HCT116 (cell line): ENCODE measurements at regions not wholly inside any gene's neighbourhood (a gene's known extent, or its start where the extent isn't known, plus 50 kb on each side); places are given as distances from the start of the nearest gene placed in this dataset.

Experiments used
- ATAC-seq: fragments of 200-7000 bp; cut with Tn5 transposase; 2 replicates; pipeline ENCODE4 v1.9.1; 2020; ENCODE audit warnings: mild to moderate bottlenecking, moderate library complexity
- BruUV-seq: library from RNA; stranded (reverse); fragments of 400-500 nt; replicated peaks from 2 replicates; lab custom pipeline; 2021; lab: Mats Ljungman, UMichigan
- CTCF ChIA-PET: fragments of 300-600 bp; sonication (Branson Sonifier 250); formaldehyde crosslinking; loops from one replicate; lab custom pipeline; 2021; ENCODE audit warnings: antibody characterized with exemption; lab: Charles Lee
- POLR2A ChIA-PET: fragments of 300-600, 350-600 bp; sonication (Branson Sonifier 250); formaldehyde crosslinking; loops from one replicate; lab custom pipeline; 2021; ENCODE audit warnings: antibody characterized with exemption; lab: Charles Lee
- RAD21 ChIA-PET, 2 experiments: fragments of 300-600 bp; sonication (Branson Sonifier 250); formaldehyde crosslinking; loops; one replicate each; lab custom pipeline; 2023; ENCODE audit warnings: low total read pairs in 2 of 2; ENCODE audit not compliant: uncharacterized antibody in 2 of 2, unreplicated experiment in 2 of 2, low non-redundant PET in 1 of 2; lab: Charles Lee
- DNase-seq: peaks from one replicate; pipeline ENCODE4 v3.0.0-alpha.2; 2010; ENCODE audit warnings: low read depth, low spot score
- H2AFZ ChIP-seq: fragments of 200-600 bp; shearing (Covaris generic), sonication (generic); 2 replicates; pipeline ENCODE4 v1.6.1; 2017; ENCODE audit warnings: low read depth, mixed run types, mixed read lengths, antibody characterized with exemption, low read length; ENCODE audit not compliant: poor library complexity, severe bottlenecking
- H3K27ac ChIP-seq: 2 replicates; pipeline ENCODE4 v1.5.1; 2012; ENCODE audit warnings: low read depth, low read length
- H3K27me3 ChIP-seq: fragments of 200-600 bp; sonication (generic); 2 replicates; pipeline ENCODE4 v1.6.1; 2016; ENCODE audit warnings: mixed run types, low read length, mixed read lengths; ENCODE audit not compliant: insufficient read depth
- H3K36me3 ChIP-seq, 2 experiments: fragments of 200-500 bp in 1 of 2; fragments of 200-600 bp in 1 of 2; sonication (Bioruptor generic) in 1 of 2; sonication (generic) in 1 of 2; 2 replicates each; pipeline versions ENCODE4 v1.5.1 to v1.6.1; 2014 to 2016; ENCODE audit warnings: low read length in 2 of 2, inconsistent platforms in 1 of 2, mixed read lengths in 1 of 2, mixed run types in 1 of 2; ENCODE audit not compliant: insufficient read depth in 2 of 2, control insufficient read depth in 1 of 2
- H3K4me1 ChIP-seq, 2 experiments: fragments of 200-600 bp in 1 of 2; sonication (generic) in 1 of 2; 2 replicates each; pipeline versions ENCODE4 v1.5.1 to v1.6.1; 2012 to 2017; ENCODE audit warnings: low read length in 2 of 2, inconsistent platforms in 1 of 2, mild to moderate bottlenecking in 1 of 2, mixed read lengths in 1 of 2, mixed run types in 1 of 2, moderate library complexity in 1 of 2; ENCODE audit not compliant: insufficient read depth in 2 of 2, control insufficient read depth in 1 of 2
- H3K4me2 ChIP-seq: fragments of 200-600 bp; sonication (generic); 2 replicates; pipeline ENCODE4 v1.6.1; 2017; ENCODE audit warnings: mixed run types, low read length, mixed read lengths
- H3K4me3 ChIP-seq, 2 experiments: fragments of 200-600 bp in 1 of 2; sonication (generic) in 1 of 2; replicated peaks in 1 of 2; 2 replicates each; pipeline ENCODE4 v1.5.1; 2011 to 2016; ENCODE audit warnings: low read length in 2 of 2, control low read depth in 1 of 2, low read depth in 1 of 2, mild to moderate bottlenecking in 1 of 2, mixed read lengths in 1 of 2, mixed run types in 1 of 2
- H3K79me2 ChIP-seq: fragments of 200-600 bp; sonication (generic); 2 replicates; pipeline ENCODE4 v1.6.1; 2017; ENCODE audit warnings: mild to moderate bottlenecking, mixed run types, low read length, moderate library complexity, mixed read lengths; ENCODE audit not compliant: insufficient read depth
- H3K9ac ChIP-seq: fragments of 200-600 bp; sonication (generic); 2 replicates; pipeline ENCODE4 v1.6.1; 2016; ENCODE audit warnings: low read length, mixed read lengths
- H3K9me2 ChIP-seq: fragments of 200-600 bp; sonication (generic), shearing (Covaris generic); 2 replicates; pipeline ENCODE4 v1.6.1; 2017; ENCODE audit warnings: mixed run types, mild to moderate bottlenecking, moderate library complexity; ENCODE audit not compliant: insufficient read depth
- H3K9me3 ChIP-seq, 2 experiments: fragments of 200-500 bp in 1 of 2; fragments of 200-600 bp in 1 of 2; sonication (Bioruptor generic) in 1 of 2; sonication (generic) in 1 of 2; 2 replicates each; pipeline ENCODE4 v1.6.1; 2014 to 2017; ENCODE audit warnings: low read length in 2 of 2, mixed read lengths in 2 of 2, inconsistent platforms in 1 of 2, low read depth in 1 of 2, mild to moderate bottlenecking in 1 of 2, mixed run types in 1 of 2, moderate library complexity in 1 of 2; ENCODE audit not compliant: control insufficient read depth in 1 of 2, insufficient read depth in 1 of 2
- H4K20me1 ChIP-seq: fragments of 200-600 bp; sonication (generic), shearing (Covaris generic); 2 replicates; pipeline ENCODE4 v1.6.1; 2017; ENCODE audit warnings: mixed run types, mild to moderate bottlenecking, moderate library complexity; ENCODE audit not compliant: insufficient read depth
- ATF3 ChIP-seq: IDR thresholded peaks from 2 replicates; pipeline ENCODE4 v1.6.1; 2012
- CBX3 ChIP-seq: IDR thresholded peaks from 2 replicates; pipeline ENCODE4 v1.6.1; 2012; ENCODE audit warnings: low read depth
- CEBPB ChIP-seq: IDR thresholded peaks from 2 replicates; pipeline ENCODE4 v1.6.1; 2012; ENCODE audit warnings: low read depth
- CTCF ChIP-seq, 3 experiments: fragments of 200-600 bp in 1 of 3; sonication (generic) in 1 of 3; IDR thresholded peaks in 2 of 3; conservative IDR thresholded peaks in 1 of 3; 2 replicates each; pipeline ENCODE4 v1.5.1; 2012 to 2017; ENCODE audit warnings: low read depth in 2 of 3, low read length in 2 of 3, antibody characterized with exemption in 1 of 3, borderline replicate concordance in 1 of 3, control low read depth in 1 of 3, mild to moderate bottlenecking in 1 of 3, mixed read lengths in 1 of 3, mixed run types in 1 of 3, moderate library complexity in 1 of 3; ENCODE audit not compliant: insufficient read depth in 1 of 3
- EGR1 ChIP-seq: IDR thresholded peaks from 2 replicates; pipeline ENCODE4 v1.6.1; 2012; ENCODE audit warnings: low read depth
- ELF1 ChIP-seq: IDR thresholded peaks from 2 replicates; pipeline ENCODE4 v1.6.1; 2012; ENCODE audit warnings: low read depth, borderline replicate concordance
- EZH2 ChIP-seq: fragments of 200-600 bp; sonication (generic); IDR thresholded peaks from 2 replicates; pipeline ENCODE4 v1.6.1; 2017; ENCODE audit warnings: antibody characterized with exemption, mixed run types
- EZH2phosphoT487 ChIP-seq: fragments of 200-600 bp; IDR thresholded peaks from 2 replicates; pipeline ENCODE4 v1.6.1; 2018; ENCODE audit warnings: antibody characterized with exemption, borderline replicate concordance
- FOSL1 ChIP-seq: IDR thresholded peaks from 2 replicates; pipeline ENCODE4 v1.6.1; 2012; ENCODE audit warnings: low read depth
- JUND ChIP-seq: IDR thresholded peaks from 2 replicates; pipeline ENCODE4 v1.6.1; 2012
- MAX ChIP-seq: IDR thresholded peaks from 2 replicates; pipeline ENCODE4 v1.6.1; 2012
- POLR2A ChIP-seq: IDR thresholded peaks from 2 replicates; pipeline ENCODE4 v1.7.0; 2011; ENCODE audit warnings: borderline replicate concordance; ENCODE audit not compliant: insufficient read depth, insufficient read length; ENCODE audit errors: extremely low read depth
- POLR2AphosphoS5 ChIP-seq: IDR thresholded peaks from 2 replicates; pipeline ENCODE4 v1.6.1; 2011; ENCODE audit warnings: mild to moderate bottlenecking, low read depth, low read length, moderate library complexity
- RAD21 ChIP-seq: IDR thresholded peaks from 2 replicates; pipeline ENCODE4 v1.6.1; 2012; ENCODE audit warnings: low read depth, mild to moderate bottlenecking
- REST ChIP-seq: IDR thresholded peaks from 2 replicates; pipeline ENCODE4 v1.6.1; 2012; ENCODE audit warnings: low read depth
- SIN3A ChIP-seq: IDR thresholded peaks from 2 replicates; pipeline ENCODE4 v1.6.1; 2012; ENCODE audit warnings: low read depth
- SP1 ChIP-seq: IDR thresholded peaks from 2 replicates; pipeline ENCODE4 v1.6.1; 2012; ENCODE audit warnings: low read depth
- SRF ChIP-seq: IDR thresholded peaks from 2 replicates; pipeline ENCODE4 v1.6.1; 2012; ENCODE audit warnings: low read depth
- ZBTB33 ChIP-seq: IDR thresholded peaks from 2 replicates; pipeline ENCODE4 v1.6.1; 2011; ENCODE audit warnings: mild to moderate bottlenecking, low read length, moderate library complexity; ENCODE audit not compliant: insufficient replicate concordance; ENCODE audit errors: extremely low read depth
- ZNF274 ChIP-seq: fragments of 200-500 bp; sonication (Bioruptor generic); IDR thresholded peaks from 2 replicates; pipeline ENCODE4 v1.6.1; 2014; ENCODE audit warnings: mild to moderate bottlenecking, low read depth, low read length, inconsistent platforms
- intact Hi-C: fragments of 100-400 bp; cut with micrococcal nuclease; formaldehyde crosslinking; loops from 2 replicates; pipeline ENCODE4 v1.10.0; 2022

GRCh38 chr5:60379907-60380306 lies 320.1 kb downstream of the DEPDC1B start:
- peaks cover 16% of the 10 kb centered on the region; the same call in 1 of the 2 replicates for H3K27me3 ChIP-seq
- TF ChIP-seq SP1: no peak
- no peak for TF ChIP-seq EGR1
- no peak for TF ChIP-seq REST
- TF ChIP-seq CEBPB: no peak
- TF ChIP-seq FOSL1: no peak
- TF ChIP-seq ZBTB33: no peak
- no peak for TF ChIP-seq CTCF (IDR thresholded peaks at IDR 0.05 in 2 of 3, conservative IDR thresholded peaks at IDR 0.05 in 1 of 3; ENCODE audit: borderline replicate concordance in 1 of 3, insufficient read depth in 1 of 3, low read depth in 2 of 3, low read length in 2 of 3)
- no peak for TF ChIP-seq MAX
- no peak for TF ChIP-seq POLR2A
- TF ChIP-seq RAD21: no peak
- TF ChIP-seq ELF1: no peak
- no peak for TF ChIP-seq ZNF274
- TF ChIP-seq SIN3A: no peak
- no peak for TF ChIP-seq SRF
- TF ChIP-seq EZH2phosphoT487: no peak
- no peak for TF ChIP-seq EZH2
- no peak for TF ChIP-seq CBX3
- TF ChIP-seq POLR2AphosphoS5: no peak
- no peak for TF ChIP-seq JUND
- TF ChIP-seq ATF3: no peak
- POLR2A ChIA-PET: no interaction called here
- no peaks in the 10 kb centered on the region for H3K79me2 ChIP-seq
- CTCF ChIA-PET: no interaction called here
- H3K4me3 ChIP-seq: no peak overlapping the region
- ATAC-seq: no peak
- no peak overlapping the region for H3K4me2 ChIP-seq
- H3K9ac ChIP-seq: no peak overlapping the region
- H3K27ac ChIP-seq: no peak overlapping the region
- no TSS peak for BruUV-seq
- no peaks in the 10 kb centered on the region for H3K4me1 ChIP-seq
- RAD21 ChIA-PET: no interaction called here
- no peak overlapping the region for H2AFZ ChIP-seq
- no peaks in the 10 kb centered on the region for H3K9me2 ChIP-seq
- no peaks in the 10 kb centered on the region for H3K9me3 ChIP-seq
- intact Hi-C loops: loop anchor here (5.0 kb wide), 1 partner anchor 83 kb away; no protein-coding TSS in a partner anchor
- no peaks in the 10 kb centered on the region for H3K36me3 ChIP-seq
- H4K20me1 ChIP-seq: no peaks in the 10 kb centered on the region
- DNase-seq: no peak
